MCF 10A (cell line): ENCODE measurements at regions not wholly inside any gene's neighbourhood (a gene's known extent, or its start where the extent isn't known, plus 50 kb on each side); places are given as distances from the start of the nearest gene placed in this dataset.

Experiments
- BruUV-seq: library from RNA; stranded (reverse); fragments of 400-500 nt; replicated peaks from 2 replicates; lab custom pipeline; 2021; lab: Mats Ljungman, UMichigan
- CTCF ChIA-PET: fragments of 300-600 bp; sonication (Branson Sonifier 250); formaldehyde crosslinking; extraction: SDS; loops from one replicate; lab custom pipeline; 2021; ENCODE audit warnings: antibody characterized with exemption, inconsistent platforms; lab: Yijun Ruan, JAX
- POLR2A ChIA-PET: fragments of 300-600, 350-650 bp; sonication (Branson Sonifier 250); formaldehyde crosslinking; extraction: SDS; loops from one replicate; lab custom pipeline; 2020; ENCODE audit warnings: antibody characterized with exemption, inconsistent platforms; lab: Yijun Ruan, JAX
- DNase-seq: peaks from one replicate; pipeline ENCODE4 v3.0.0-alpha.2; 2018; ENCODE audit not compliant: unreplicated experiment
- H3K27ac Mint-ChIP-seq: one replicate; pipeline ENCODE4 v1.8.0; 2022; ENCODE audit warnings: mild to moderate bottlenecking, low read depth, mixed read lengths; ENCODE audit not compliant: unreplicated experiment
- H3K27me3 Mint-ChIP-seq: one replicate; pipeline ENCODE4 v1.8.0; 2022; ENCODE audit warnings: mixed read lengths; ENCODE audit not compliant: insufficient read depth, unreplicated experiment
- H3K36me3 Mint-ChIP-seq: one replicate; pipeline ENCODE4 v1.8.0; 2022; ENCODE audit warnings: mild to moderate bottlenecking, moderate library complexity, mixed read lengths; ENCODE audit not compliant: insufficient read depth, unreplicated experiment
- H3K4me1 Mint-ChIP-seq: one replicate; pipeline ENCODE4 v1.8.0; 2022; ENCODE audit warnings: mixed read lengths; ENCODE audit not compliant: insufficient read depth, unreplicated experiment
- H3K4me3 Mint-ChIP-seq: one replicate; pipeline ENCODE4 v1.8.0; 2022; ENCODE audit warnings: mild to moderate bottlenecking, moderate library complexity, mixed read lengths; ENCODE audit not compliant: unreplicated experiment
- H3K9me3 Mint-ChIP-seq: one replicate; pipeline ENCODE4 v1.8.0; 2022; ENCODE audit warnings: mixed read lengths; ENCODE audit not compliant: unreplicated experiment
- CTCF ChIP-seq: fragments of 200-600 bp; IDR thresholded peaks from one replicate; pipeline ENCODE4 v1.8.0; 2022; ENCODE audit warnings: antibody characterized with exemption, mild to moderate bottlenecking; ENCODE audit not compliant: unreplicated experiment
- intact Hi-C: fragments of 100-400 bp; cut with micrococcal nuclease; formaldehyde crosslinking; loops from 2 replicates; pipeline ENCODE4 v1.14.1; 2022

DNA sequence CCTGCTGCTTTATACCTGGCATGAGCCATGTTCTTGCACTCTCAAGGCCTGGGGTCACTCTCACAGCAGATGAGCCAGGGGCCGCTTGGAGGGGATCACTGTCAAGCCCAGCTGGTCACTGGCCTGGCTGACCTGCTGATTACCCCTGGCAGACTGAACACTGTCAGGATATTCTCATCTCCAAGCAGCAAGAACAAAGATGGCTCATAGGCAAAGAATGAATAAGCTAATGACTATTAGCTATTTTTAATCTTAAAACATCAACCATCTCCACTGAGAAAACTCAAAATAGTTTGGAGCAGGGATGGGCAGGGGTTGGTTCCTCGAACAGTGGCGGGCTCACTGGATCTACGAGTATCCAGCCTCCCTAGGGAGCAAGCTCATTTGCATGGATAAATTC is 64.4 kb upstream of the ACAN start:
- Mint-ChIP-seq H3K27ac (no peak overlapping the region), H3K4me1 (peaks cover 6% of the 10 kb centered on the region), H3K36me3 (no peaks in the 10 kb centered on the region), H3K4me3 (no peak overlapping the region), H3K9me3 (no peaks in the 10 kb centered on the region), H3K27me3 (peaks cover 10% of the 10 kb centered on the region)
- POLR2A ChIA-PET: no interaction called here
- intact Hi-C loops: no loop called here
- no peak for DNase-seq
- BruUV-seq: no TSS peak
- CTCF ChIA-PET: interaction anchor here (0.7 to 1.0 kb wide), 2 partner anchors 141 to 275 kb away, joined by 3 to 5 read pairs; no protein-coding TSS in a partner anchor
- no peak for TF ChIP-seq CTCF

- no TSS peak for BruUV-seq
- TF ChIP-seq CTCF: no peak
- no peak overlapping the region for H3K27ac Mint-ChIP-seq
- no peaks in the 10 kb centered on the region for H3K36me3 Mint-ChIP-seq
- intact Hi-C loops: no loop called here
- peaks cover 6% of the 10 kb centered on the region for H3K4me1 Mint-ChIP-seq
- H3K9me3 Mint-ChIP-seq: no peaks in the 10 kb centered on the region
- peaks cover 11% of the 10 kb centered on the region for H3K27me3 Mint-ChIP-seq
- H3K4me3 Mint-ChIP-seq: no peak overlapping the region
- CTCF ChIA-PET: interaction anchor here (1.0 kb wide), 1 partner anchor 140 kb away, joined by 5 read pairs; no protein-coding TSS in a partner anchor
- no peak for DNase-seq
- POLR2A ChIA-PET: no interaction called here
These were observed 63.7 kb upstream of the ACAN start for GRCh38 chr15:88739541-88739940.

DNA sequence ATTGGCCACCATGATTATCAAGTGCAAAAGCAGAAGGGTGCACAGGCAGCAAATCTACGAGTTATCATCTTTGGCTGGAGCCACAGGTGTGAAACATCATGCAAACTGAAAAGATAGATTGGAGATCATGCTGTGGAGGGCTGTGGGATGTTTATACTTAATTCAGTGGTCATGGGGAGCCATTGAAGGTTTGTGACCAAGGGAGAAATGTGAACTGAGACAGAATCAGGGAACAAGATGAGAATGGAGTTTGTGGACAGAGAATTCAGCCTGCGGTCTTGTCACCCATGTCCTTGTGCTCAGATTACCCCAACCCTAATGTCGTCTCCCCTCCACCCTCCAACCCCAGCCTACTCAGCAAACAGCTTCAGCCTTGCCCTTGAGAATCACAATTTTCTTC is 62.9 kb upstream of the ACAN start:
- Mint-ChIP-seq H3K27ac (no peak overlapping the region), H3K4me3 (no peak overlapping the region), H3K27me3 (peaks cover 11% of the 10 kb centered on the region), H3K36me3 (no peaks in the 10 kb centered on the region), H3K4me1 (peaks cover 14% of the 10 kb centered on the region), H3K9me3 (no peaks in the 10 kb centered on the region)
- no TSS peak for BruUV-seq
- no peak for TF ChIP-seq CTCF
- ChIA-PET CTCF (no interaction called here), POLR2A (no interaction called here)
- intact Hi-C loops: no loop called here
- DNase-seq: no peak

- no TSS peak for BruUV-seq
- ChIA-PET POLR2A (no interaction called here), CTCF (no interaction called here)
- no peak overlapping the region for H3K4me3 Mint-ChIP-seq
- peaks cover 11% of the 10 kb centered on the region for H3K27me3 Mint-ChIP-seq
- H3K27ac Mint-ChIP-seq: no peak overlapping the region
- peaks cover 16% of the 10 kb centered on the region for H3K4me1 Mint-ChIP-seq
- intact Hi-C loops: no loop called here
- no peak for DNase-seq
- no peaks in the 10 kb centered on the region for H3K9me3 Mint-ChIP-seq
- no peaks in the 10 kb centered on the region for H3K36me3 Mint-ChIP-seq
- TF ChIP-seq CTCF: no peak
These were observed 62.2 kb upstream of the ACAN start for GRCh38 chr15:88741046-88741445.
